ENCODE measurements at regions not wholly inside any gene's neighbourhood (a gene's known extent, or its start where the extent isn't known, plus 50 kb on each side); places are given as distances from the start of the nearest gene placed in this dataset.

DNA sequence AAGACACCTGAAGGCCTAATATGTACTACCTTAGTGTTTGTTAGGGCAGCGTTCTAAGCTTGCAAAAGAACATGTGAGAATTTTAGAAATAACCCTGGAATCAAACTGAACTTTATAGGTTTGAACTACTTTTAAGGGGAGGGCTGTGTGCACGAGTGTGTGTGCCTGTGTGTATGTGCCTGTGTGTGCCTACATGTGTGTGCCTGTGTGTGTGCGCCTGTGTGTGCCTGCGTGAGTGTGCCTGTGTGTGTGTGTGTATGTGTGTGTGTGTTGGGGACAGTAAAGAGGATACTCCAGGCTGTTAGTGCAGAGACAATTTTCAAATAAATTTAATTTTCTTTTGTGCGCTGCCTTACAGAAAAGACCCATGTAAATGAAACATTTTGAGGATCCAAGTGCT, 68.1 kb upstream of the WDR11 start (continued):
- TF ChIP-seq, protein P1, sequence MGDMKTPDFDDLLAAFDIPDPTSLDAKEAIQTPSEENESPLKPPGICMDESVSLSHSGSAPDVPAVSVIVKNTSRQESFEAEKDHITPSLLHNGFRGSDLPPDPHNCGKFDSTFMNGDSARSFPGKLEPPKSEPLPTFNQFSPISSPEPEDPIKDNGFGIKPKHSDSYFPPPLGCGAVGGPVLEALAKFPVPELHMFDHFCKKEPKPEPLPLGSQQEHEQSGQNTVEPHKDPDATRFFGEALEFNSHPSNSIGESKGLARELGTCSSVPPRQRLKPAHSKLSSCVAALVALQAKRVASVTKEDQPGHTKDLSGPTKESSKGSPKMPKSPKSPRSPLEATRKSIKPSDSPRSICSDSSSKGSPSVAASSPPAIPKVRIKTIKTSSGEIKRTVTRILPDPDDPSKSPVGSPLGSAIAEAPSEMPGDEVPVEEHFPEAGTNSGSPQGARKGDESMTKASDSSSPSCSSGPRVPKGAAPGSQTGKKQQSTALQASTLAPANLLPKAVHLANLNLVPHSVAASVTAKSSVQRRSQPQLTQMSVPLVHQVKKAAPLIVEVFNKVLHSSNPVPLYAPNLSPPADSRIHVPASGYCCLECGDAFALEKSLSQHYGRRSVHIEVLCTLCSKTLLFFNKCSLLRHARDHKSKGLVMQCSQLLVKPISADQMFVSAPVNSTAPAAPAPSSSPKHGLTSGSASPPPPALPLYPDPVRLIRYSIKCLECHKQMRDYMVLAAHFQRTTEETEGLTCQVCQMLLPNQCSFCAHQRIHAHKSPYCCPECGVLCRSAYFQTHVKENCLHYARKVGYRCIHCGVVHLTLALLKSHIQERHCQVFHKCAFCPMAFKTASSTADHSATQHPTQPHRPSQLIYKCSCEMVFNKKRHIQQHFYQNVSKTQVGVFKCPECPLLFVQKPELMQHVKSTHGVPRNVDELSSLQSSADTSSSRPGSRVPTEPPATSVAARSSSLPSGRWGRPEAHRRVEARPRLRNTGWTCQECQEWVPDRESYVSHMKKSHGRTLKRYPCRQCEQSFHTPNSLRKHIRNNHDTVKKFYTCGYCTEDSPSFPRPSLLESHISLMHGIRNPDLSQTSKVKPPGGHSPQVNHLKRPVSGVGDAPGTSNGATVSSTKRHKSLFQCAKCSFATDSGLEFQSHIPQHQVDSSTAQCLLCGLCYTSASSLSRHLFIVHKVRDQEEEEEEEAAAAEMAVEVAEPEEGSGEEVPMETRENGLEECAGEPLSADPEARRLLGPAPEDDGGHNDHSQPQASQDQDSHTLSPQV (IDR thresholded peaks at IDR 0.05): no peak
- TF ChIP-seq NFXL1 (CRISPR knock-in tag; IDR thresholded peaks at IDR 0.05) (no peak), ZBTB2 (IDR thresholded peaks at IDR 0.05) (no peak), HMGXB4 (CRISPR knock-in tag; IDR thresholded peaks at IDR 0.05) (no peak), SMARCE1 (IDR thresholded peaks at IDR 0.05) (no peak)
